Progenitor cell of endocrine pancreas (in vitro differentiated cells): ENCODE measurements at regions not wholly inside any gene's neighbourhood (a gene's known extent, or its start where the extent isn't known, plus 50 kb on each side); places are given as distances from the start of the nearest gene placed in this dataset.

Experiments
- DNase-seq: peaks from one replicate; pipeline ENCODE4 v3.0.0; 2021; ENCODE audit warnings: low spot score; ENCODE audit not compliant: unreplicated experiment
- H3K27ac Mint-ChIP-seq: 2 replicates; pipeline ENCODE4 v1.8.0; 2021; ENCODE audit warnings: mild to moderate bottlenecking, moderate library complexity, mixed read lengths
- H3K27me3 Mint-ChIP-seq: 2 replicates; pipeline ENCODE4 v1.8.0; 2021; ENCODE audit warnings: mixed read lengths
- H3K36me3 Mint-ChIP-seq: 2 replicates; pipeline ENCODE4 v1.8.0; 2022; ENCODE audit warnings: mixed read lengths; ENCODE audit not compliant: insufficient read depth
- H3K4me1 Mint-ChIP-seq: 2 replicates; pipeline ENCODE4 v1.8.0; 2021; ENCODE audit warnings: low read depth, mixed read lengths
- H3K4me3 Mint-ChIP-seq: 2 replicates; pipeline ENCODE4 v1.8.0; 2021; ENCODE audit warnings: low read depth, mild to moderate bottlenecking, moderate library complexity, mixed read lengths
- H3K9me3 Mint-ChIP-seq: 2 replicates; pipeline ENCODE4 v1.8.0; 2021; ENCODE audit warnings: low read depth, mixed read lengths
- CTCF ChIP-seq: fragments of 200-600 bp; sonication (generic); IDR thresholded peaks from one replicate; pipeline ENCODE4 v1.5.0; 2021; ENCODE audit warnings: antibody characterized with exemption, mild to moderate bottlenecking; ENCODE audit not compliant: unreplicated experiment

DNA sequence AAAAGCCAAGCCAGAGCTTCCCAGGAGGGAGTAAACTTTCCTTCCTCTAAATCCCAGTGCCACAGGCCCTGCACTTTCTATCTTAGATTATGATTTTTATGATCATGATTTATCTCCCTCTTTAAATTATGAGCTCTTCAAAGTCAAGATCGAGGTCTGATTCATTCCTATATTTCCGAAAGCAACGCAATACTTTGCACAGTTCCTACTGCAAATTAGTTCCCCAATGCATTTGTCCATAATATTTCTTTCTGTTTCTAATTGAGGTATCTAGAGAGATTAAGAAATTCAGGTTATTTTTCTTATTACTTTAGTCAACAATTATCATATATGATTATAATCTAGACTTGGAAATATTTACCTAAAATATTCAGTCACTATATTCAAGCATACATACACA is 173.1 kb upstream of the LPP start:
- no peak for DNase-seq
- Mint-ChIP-seq H3K4me1 (no peaks in the 10 kb centered on the region), H3K27me3 (peaks cover 18% of the 10 kb centered on the region), H3K4me3 (no peak overlapping the region), H3K27ac (no peak overlapping the region), H3K9me3 (peaks cover 3% of the 10 kb centered on the region), H3K36me3 (no peaks in the 10 kb centered on the region)
- TF ChIP-seq CTCF, result no peak

DNA sequence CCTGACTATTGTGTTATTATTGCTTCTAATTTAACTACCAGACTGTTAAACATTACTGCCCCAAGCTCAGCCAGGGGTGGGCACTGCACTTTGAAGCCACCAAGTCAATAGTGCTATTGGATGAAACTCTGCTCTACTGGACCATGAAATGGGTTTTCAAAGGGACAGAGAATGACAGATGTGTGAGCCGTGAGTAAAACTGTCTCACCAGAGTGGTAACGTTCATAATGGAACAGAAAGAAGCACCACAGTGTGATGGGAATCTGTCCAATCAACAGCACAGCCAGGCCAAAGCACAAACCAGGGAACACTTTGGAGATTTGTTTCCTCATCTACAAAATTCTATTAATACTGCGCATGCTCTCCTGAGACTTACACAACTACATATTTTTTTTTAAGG is 171.8 kb upstream of the LPP start:
- Mint-ChIP-seq H3K4me1 (no peaks in the 10 kb centered on the region), H3K4me3 (no peak overlapping the region), H3K36me3 (no peaks in the 10 kb centered on the region), H3K9me3 (peaks cover 3% of the 10 kb centered on the region), H3K27me3 (peaks cover 22% of the 10 kb centered on the region), H3K27ac (no peak overlapping the region)
- DNase-seq, result no peak
- no peak for TF ChIP-seq CTCF

DNA sequence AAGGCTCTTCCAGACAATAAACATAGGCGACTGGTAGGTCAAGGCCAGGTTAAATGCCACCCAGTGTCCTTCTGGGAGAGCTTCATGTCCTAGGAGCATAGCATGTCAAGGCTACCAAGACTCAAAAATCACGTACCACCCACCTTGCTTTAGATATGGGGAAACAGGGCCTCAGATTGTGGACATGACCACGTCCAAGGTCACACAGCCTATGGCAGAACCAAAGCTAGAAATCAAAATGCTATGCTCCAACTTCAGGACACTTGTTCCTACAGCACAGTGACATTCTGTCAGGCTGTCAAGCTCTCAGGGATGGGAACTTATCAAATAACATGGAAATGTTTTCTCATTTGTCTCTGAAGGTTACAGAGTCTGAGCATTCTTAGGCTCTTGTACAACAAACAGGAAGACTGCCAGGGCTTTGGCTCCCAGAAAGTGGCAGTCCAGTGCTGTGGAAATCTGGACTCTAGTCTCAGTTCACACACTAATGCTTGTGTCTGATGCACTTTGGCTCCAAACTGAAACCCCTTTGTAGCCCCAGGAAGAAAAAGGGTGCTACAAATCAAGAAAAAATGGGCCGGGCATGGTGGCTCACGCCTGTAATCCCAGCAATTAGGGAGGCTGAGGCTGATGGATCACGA is 170.4 kb upstream of the LPP start:
- H3K27ac Mint-ChIP-seq, result no peak overlapping the region
- H3K36me3 Mint-ChIP-seq, result no peaks in the 10 kb centered on the region
- H3K27me3 Mint-ChIP-seq, result peaks cover 26% of the 10 kb centered on the region
- no peaks in the 10 kb centered on the region for H3K4me1 Mint-ChIP-seq
- no peak overlapping the region for H3K4me3 Mint-ChIP-seq
- DNase-seq, result no peak
- TF ChIP-seq CTCF, result no peak
- H3K9me3 Mint-ChIP-seq, result no peaks in the 10 kb centered on the region

- TF ChIP-seq CTCF, result no peak
- H3K9me3 Mint-ChIP-seq, result no peaks in the 10 kb centered on the region
- H3K4me1 Mint-ChIP-seq, result peaks cover 10% of the 10 kb centered on the region
- no peak overlapping the region for H3K27ac Mint-ChIP-seq
- peaks cover 21% of the 10 kb centered on the region for H3K27me3 Mint-ChIP-seq
- H3K36me3 Mint-ChIP-seq, result no peaks in the 10 kb centered on the region
- no peak overlapping the region for H3K4me3 Mint-ChIP-seq
- DNase-seq, result no peak
Measured at GRCh38 chr3:187985647-187986046, 168.3 kb upstream of the LPP start.

DNA sequence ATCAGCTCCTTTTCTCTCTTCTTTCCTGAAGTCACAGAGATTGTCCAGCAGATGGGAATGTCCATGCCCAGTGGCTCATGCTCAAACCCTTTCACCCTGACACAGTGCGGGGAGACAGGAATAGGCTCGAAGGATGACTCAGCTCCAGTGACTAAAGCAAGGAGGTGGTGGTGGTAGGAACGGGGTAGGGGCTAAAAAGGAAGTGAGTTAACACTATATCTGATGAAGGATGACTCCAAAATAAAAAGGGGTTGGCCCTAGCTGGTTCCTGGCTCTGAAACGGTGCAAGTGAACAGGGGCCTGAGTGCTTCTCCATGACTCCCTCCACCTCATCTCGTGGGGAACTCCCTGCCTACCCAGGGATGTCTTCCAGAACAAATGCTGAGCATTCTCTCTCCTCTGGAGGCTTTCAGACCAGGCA is 167.4 kb upstream of the LPP start:
- Mint-ChIP-seq H3K9me3 (no peaks in the 10 kb centered on the region), H3K36me3 (no peaks in the 10 kb centered on the region), H3K4me1 (peaks cover 12% of the 10 kb centered on the region), H3K27ac (no peak overlapping the region), H3K27me3 (peaks cover 19% of the 10 kb centered on the region), H3K4me3 (no peak overlapping the region)
- DNase-seq, result no peak
- no peak for TF ChIP-seq CTCF
